MCF 10A (cell line): ENCODE measurements at regions not wholly inside any gene's neighbourhood (a gene's known extent, or its start where the extent isn't known, plus 50 kb on each side); places are given as distances from the start of the nearest gene placed in this dataset.

Experiments
- BruUV-seq: library from RNA; stranded (reverse); fragments of 400-500 nt; replicated peaks from 2 replicates; lab custom pipeline; 2021; lab: Mats Ljungman, UMichigan
- CTCF ChIA-PET: fragments of 300-600 bp; sonication (Branson Sonifier 250); formaldehyde crosslinking; extraction: SDS; loops from one replicate; lab custom pipeline; 2021; ENCODE audit warnings: antibody characterized with exemption, inconsistent platforms; lab: Yijun Ruan, JAX
- POLR2A ChIA-PET: fragments of 300-600, 350-650 bp; sonication (Branson Sonifier 250); formaldehyde crosslinking; extraction: SDS; loops from one replicate; lab custom pipeline; 2020; ENCODE audit warnings: antibody characterized with exemption, inconsistent platforms; lab: Yijun Ruan, JAX
- DNase-seq: peaks from one replicate; pipeline ENCODE4 v3.0.0-alpha.2; 2018; ENCODE audit not compliant: unreplicated experiment
- H3K27ac Mint-ChIP-seq: one replicate; pipeline ENCODE4 v1.8.0; 2022; ENCODE audit warnings: mild to moderate bottlenecking, low read depth, mixed read lengths; ENCODE audit not compliant: unreplicated experiment
- H3K27me3 Mint-ChIP-seq: one replicate; pipeline ENCODE4 v1.8.0; 2022; ENCODE audit warnings: mixed read lengths; ENCODE audit not compliant: insufficient read depth, unreplicated experiment
- H3K36me3 Mint-ChIP-seq: one replicate; pipeline ENCODE4 v1.8.0; 2022; ENCODE audit warnings: mild to moderate bottlenecking, moderate library complexity, mixed read lengths; ENCODE audit not compliant: insufficient read depth, unreplicated experiment
- H3K4me1 Mint-ChIP-seq: one replicate; pipeline ENCODE4 v1.8.0; 2022; ENCODE audit warnings: mixed read lengths; ENCODE audit not compliant: insufficient read depth, unreplicated experiment
- H3K4me3 Mint-ChIP-seq: one replicate; pipeline ENCODE4 v1.8.0; 2022; ENCODE audit warnings: mild to moderate bottlenecking, moderate library complexity, mixed read lengths; ENCODE audit not compliant: unreplicated experiment
- H3K9me3 Mint-ChIP-seq: one replicate; pipeline ENCODE4 v1.8.0; 2022; ENCODE audit warnings: mixed read lengths; ENCODE audit not compliant: unreplicated experiment
- CTCF ChIP-seq: fragments of 200-600 bp; IDR thresholded peaks from one replicate; pipeline ENCODE4 v1.8.0; 2022; ENCODE audit warnings: antibody characterized with exemption, mild to moderate bottlenecking; ENCODE audit not compliant: unreplicated experiment
- intact Hi-C: fragments of 100-400 bp; cut with micrococcal nuclease; formaldehyde crosslinking; loops from 2 replicates; pipeline ENCODE4 v1.14.1; 2022

GRCh38 chr4:119726505-119726904 lies 97.9 kb upstream of the PDE5A start:
- H3K9me3 Mint-ChIP-seq: no peaks in the 10 kb centered on the region
- no peak overlapping the region for H3K27ac Mint-ChIP-seq
- ChIA-PET CTCF (no interaction called here), POLR2A (no interaction called here)
- BruUV-seq: no TSS peak
- intact Hi-C loops: no loop called here
- no peak for TF ChIP-seq CTCF
- H3K36me3 Mint-ChIP-seq: no peaks in the 10 kb centered on the region
- no peak for DNase-seq
- no peak overlapping the region for H3K4me3 Mint-ChIP-seq
- H3K27me3 Mint-ChIP-seq: no peaks in the 10 kb centered on the region
- peaks cover 27% of the 10 kb centered on the region for H3K4me1 Mint-ChIP-seq

GRCh38 chr4:119725688-119726330 lies 97.2 kb upstream of the PDE5A start:
- Mint-ChIP-seq H3K27ac (no peak overlapping the region), H3K4me3 (no peak overlapping the region), H3K4me1 (peaks cover 20% of the 10 kb centered on the region), H3K27me3 (no peaks in the 10 kb centered on the region), H3K36me3 (peaks cover under 1% of the 10 kb centered on the region), H3K9me3 (no peaks in the 10 kb centered on the region)
- intact Hi-C loops: no loop called here
- no peak for DNase-seq
- ChIA-PET CTCF (interaction anchor here (0.7 kb wide), 1 partner anchor 40 kb away, joined by 3 read pairs; no protein-coding TSS in a partner anchor), POLR2A (no interaction called here)
- BruUV-seq: no TSS peak
- TF ChIP-seq CTCF: no peak

GRCh38 chr4:119725011-119725410 lies 96.4 kb upstream of the PDE5A start:
- H3K36me3 Mint-ChIP-seq: peaks cover 6% of the 10 kb centered on the region
- no peak for DNase-seq

GRCh38 chr4:119722670-119723069 lies 94.1 kb upstream of the PDE5A start:
- DNase-seq: no peak
- H3K27ac Mint-ChIP-seq: no peak overlapping the region
- no peaks in the 10 kb centered on the region for H3K9me3 Mint-ChIP-seq
- no peaks in the 10 kb centered on the region for H3K4me1 Mint-ChIP-seq
- intact Hi-C loops: no loop called here
- peaks cover 6% of the 10 kb centered on the region for H3K36me3 Mint-ChIP-seq
- no TSS peak for BruUV-seq
- no peaks in the 10 kb centered on the region for H3K27me3 Mint-ChIP-seq
- POLR2A ChIA-PET: interaction anchor here (1.6 kb wide), 1 partner anchor 14 kb away, joined by 8 read pairs; no protein-coding TSS in a partner anchor
- CTCF ChIA-PET: no interaction called here
- H3K4me3 Mint-ChIP-seq: no peak overlapping the region
- no peak for TF ChIP-seq CTCF

More at GRCh38 chr4:119725011-119725410, 96.4 kb upstream of the PDE5A start:
- no peak overlapping the region for H3K27ac Mint-ChIP-seq
- intact Hi-C loops: no loop called here
- BruUV-seq: no TSS peak
- ChIA-PET CTCF (interaction anchor here (0.7 kb wide), 1 partner anchor 41 kb away, joined by 3 read pairs; no protein-coding TSS in a partner anchor), POLR2A (no interaction called here)
- peaks cover 12% of the 10 kb centered on the region for H3K4me1 Mint-ChIP-seq
- H3K27me3 Mint-ChIP-seq: no peaks in the 10 kb centered on the region
- H3K9me3 Mint-ChIP-seq: no peaks in the 10 kb centered on the region
- H3K4me3 Mint-ChIP-seq: no peak overlapping the region
- no peak for TF ChIP-seq CTCF
